ENCODE measurements at regions not wholly inside any gene's neighbourhood (a gene's known extent, or its start where the extent isn't known, plus 50 kb on each side); places are given as distances from the start of the nearest gene placed in this dataset.

DNA sequence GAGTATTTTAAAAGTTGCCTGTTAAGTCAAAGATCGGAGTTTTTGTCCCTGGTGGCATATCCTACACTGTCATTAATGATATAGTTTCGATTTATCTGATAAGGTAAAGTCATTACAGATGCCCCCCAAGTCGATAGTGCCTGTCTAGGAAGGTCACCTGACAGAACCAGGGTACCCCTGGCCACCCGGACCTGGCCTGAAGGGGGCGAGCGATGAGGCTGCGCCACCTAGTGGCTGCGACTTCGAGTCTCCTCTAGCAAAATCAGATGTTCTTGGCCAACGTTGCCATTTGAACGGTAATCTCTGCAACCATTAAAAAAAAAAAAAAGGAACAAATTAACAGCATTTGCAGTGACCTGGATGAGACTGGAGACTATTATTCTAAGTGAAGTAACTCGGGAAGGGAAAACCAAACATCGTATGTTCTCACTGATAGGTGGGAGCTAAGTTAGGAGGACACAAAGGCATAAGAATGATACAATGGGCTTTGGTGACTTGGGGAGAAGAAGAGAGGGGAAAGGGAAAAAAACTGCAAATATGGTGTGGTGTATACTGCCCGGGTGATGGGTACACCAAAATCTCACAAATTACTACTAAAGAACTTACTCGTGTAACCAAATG lies 565.1 kb downstream of the LIG4 start:
- H3K23ac ChIP-seq (ENCODE audit: insufficient read length, low read depth, low read length) = no peak overlapping the region
- H2AK5ac ChIP-seq (ENCODE audit: insufficient read length, low read length) = no peak overlapping the region
- Mint-ChIP-seq H3K36me3 (ENCODE audit: insufficient read depth in 1 of 3, low read depth in 3 of 3) (no peaks in the 10 kb centered on the region), H3K4me1 (peaks cover 2 to 11% of the 10 kb centered on the region in 2 experiments; a peak in 3 of 4 replicates), H3K4me3 (no peak overlapping the region), H3K27ac (no peak overlapping the region), H3K9me3 (no peaks in the 10 kb centered on the region), H3K27me3 (ENCODE audit: low read depth) (no peaks in the 10 kb centered on the region)
- H3K4ac ChIP-seq (ENCODE audit: low read depth, low read length) = no peak overlapping the region
- H3K27me3 ChIP-seq (ENCODE audit: insufficient read depth, low read length) = no peaks in the 10 kb centered on the region
- no peak overlapping the region for H2BK15ac ChIP-seq (ENCODE audit: low read depth, low read length)
- no peaks in the 10 kb centered on the region for H3K23me2 ChIP-seq (ENCODE audit: insufficient read length, low read depth, low read length, poor library complexity, severe bottlenecking)
- TF ChIP-seq, protein P1, sequence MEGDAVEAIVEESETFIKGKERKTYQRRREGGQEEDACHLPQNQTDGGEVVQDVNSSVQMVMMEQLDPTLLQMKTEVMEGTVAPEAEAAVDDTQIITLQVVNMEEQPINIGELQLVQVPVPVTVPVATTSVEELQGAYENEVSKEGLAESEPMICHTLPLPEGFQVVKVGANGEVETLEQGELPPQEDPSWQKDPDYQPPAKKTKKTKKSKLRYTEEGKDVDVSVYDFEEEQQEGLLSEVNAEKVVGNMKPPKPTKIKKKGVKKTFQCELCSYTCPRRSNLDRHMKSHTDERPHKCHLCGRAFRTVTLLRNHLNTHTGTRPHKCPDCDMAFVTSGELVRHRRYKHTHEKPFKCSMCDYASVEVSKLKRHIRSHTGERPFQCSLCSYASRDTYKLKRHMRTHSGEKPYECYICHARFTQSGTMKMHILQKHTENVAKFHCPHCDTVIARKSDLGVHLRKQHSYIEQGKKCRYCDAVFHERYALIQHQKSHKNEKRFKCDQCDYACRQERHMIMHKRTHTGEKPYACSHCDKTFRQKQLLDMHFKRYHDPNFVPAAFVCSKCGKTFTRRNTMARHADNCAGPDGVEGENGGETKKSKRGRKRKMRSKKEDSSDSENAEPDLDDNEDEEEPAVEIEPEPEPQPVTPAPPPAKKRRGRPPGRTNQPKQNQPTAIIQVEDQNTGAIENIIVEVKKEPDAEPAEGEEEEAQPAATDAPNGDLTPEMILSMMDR (conservative IDR thresholded peaks at IDR 0.05) = peak; percentile 94
- H3K4me1 ChIP-seq (ENCODE audit: insufficient read depth, low read length) = no peaks in the 10 kb centered on the region; the same call in 1 of the 2 replicates
- no peak overlapping the region for H3K14ac ChIP-seq (ENCODE audit: insufficient read depth, low read length)
- no peak overlapping the region for H3K4me2 ChIP-seq (ENCODE audit: insufficient read depth, insufficient read length, low read length)
- no peak overlapping the region for H2BK5ac ChIP-seq (ENCODE audit: insufficient read length, low read length)
- no peak overlapping the region for H2BK120ac ChIP-seq (ENCODE audit: low read depth, low read length, poor library complexity, severe bottlenecking)
- no peak overlapping the region for H3K56ac ChIP-seq (ENCODE audit: insufficient read length, low read depth, low read length)
- no peak overlapping the region for H4K91ac ChIP-seq (ENCODE audit: insufficient read length, low read depth, low read length)
- peak; percentile 78 for DNase-seq
- H4K5ac ChIP-seq (ENCODE audit: insufficient read length, low read depth, low read length) = no peak overlapping the region
- no peak overlapping the region for H2BK20ac ChIP-seq (ENCODE audit: low read depth, low read length, poor library complexity, severe bottlenecking)
- no peaks in the 10 kb centered on the region for H3K79me1 ChIP-seq (ENCODE audit: insufficient read depth, low read depth, low read length, poor library complexity, severe bottlenecking)
- WGBS (ENCODE audit: extremely low coverage, insufficient read length, low lambda C conversion rate) = no CpG with 5 or more reads among the region's 15 CpGs
- H4K8ac ChIP-seq (replicated peaks; ENCODE audit: insufficient read length, low read depth, low read length) = no peak overlapping the region
- no peak overlapping the region for H3K27ac ChIP-seq (ENCODE audit: insufficient read length, low read depth, low read length)
- H3K9ac ChIP-seq (ENCODE audit: extremely low read depth, insufficient read length, low read length) = no peak overlapping the region
- H3K9me3 ChIP-seq (ENCODE audit: control insufficient read depth, low read depth, low read length) = no peaks in the 10 kb centered on the region
- H2AFZ ChIP-seq (ENCODE audit: low read length) = no peak overlapping the region
- H3K18ac ChIP-seq (ENCODE audit: insufficient read length, low read depth, low read length) = no peak overlapping the region
- H4K20me1 ChIP-seq (ENCODE audit: control insufficient read depth, insufficient read depth, insufficient read length) = no peaks in the 10 kb centered on the region
- no peak overlapping the region for H2BK12ac ChIP-seq (ENCODE audit: insufficient read length, low read depth, low read length)
- H3K79me2 ChIP-seq (ENCODE audit: insufficient read depth, low read length) = no peaks in the 10 kb centered on the region
- H3T11ph ChIP-seq (ENCODE audit: low read length) = no peak overlapping the region

Measured in H9 (cell line).